ENCODE measurements at regions not wholly inside any gene's neighbourhood (a gene's known extent, or its start where the extent isn't known, plus 50 kb on each side); places are given as distances from the start of the nearest gene placed in this dataset.
"Not testable (repeated sequence)": the region's sequence is repeated elsewhere in the genome, so short reads cannot be mapped to it uniquely, and the experiment has no call there.

- no peak for DNase-seq (ENCODE audit: low read depth)
Observed at GRCh38 chr5:163352531-163352930, 84.9 kb upstream of the CCNG1 start.

GRCh38 chr5:163355811-163356210 is 81.6 kb upstream of the CCNG1 start:
- DNase-seq (ENCODE audit: low read depth) = not testable (repeated sequence)

- no peak for DNase-seq (ENCODE audit: low read depth)
Observed at GRCh38 chr5:163357636-163358035, 79.8 kb upstream of the CCNG1 start.

GRCh38 chr5:163360656-163361055 is 76.7 kb upstream of the CCNG1 start:
- no peak for DNase-seq (ENCODE audit: low read depth)

GRCh38 chr5:163361450-163361849 is 75.9 kb upstream of the CCNG1 start:
- DNase-seq (ENCODE audit: low read depth) = no peak

- no peak for DNase-seq (ENCODE audit: low read depth)
Observed at GRCh38 chr5:163362840-163363371, 74.5 kb upstream of the CCNG1 start.

GRCh38 chr5:163363389-163363788 is 74.0 kb upstream of the CCNG1 start:
- no peak for DNase-seq (ENCODE audit: low read depth)

- no peak for DNase-seq (ENCODE audit: low read depth)
Observed at GRCh38 chr5:163366757-163367156, 70.6 kb upstream of the CCNG1 start.

- no peak for DNase-seq (ENCODE audit: low read depth)
Observed at GRCh38 chr5:163369776-163370385, 67.5 kb upstream of the CCNG1 start.

GRCh38 chr5:163373436-163374084 is 63.8 kb upstream of the CCNG1 start:
- DNase-seq (ENCODE audit: low read depth) = no peak

GRCh38 chr5:163377982-163378381 is 59.4 kb upstream of the CCNG1 start:
- no peak for DNase-seq (ENCODE audit: low read depth)

GRCh38 chr5:163379298-163380155 is 57.9 kb upstream of the CCNG1 start:
- no peak for DNase-seq (ENCODE audit: low read depth)

- no peak for DNase-seq (ENCODE audit: low read depth)
Observed at GRCh38 chr5:163381832-163382231, 55.6 kb upstream of the CCNG1 start.

- DNase-seq (ENCODE audit: low read depth) = no peak
Observed at GRCh38 chr5:163383754-163384153, 53.6 kb upstream of the CCNG1 start.

- DNase-seq (ENCODE audit: low read depth) = no peak
Observed at GRCh38 chr5:163384669-163385068, 52.7 kb upstream of the CCNG1 start.

GRCh38 chr5:163385271-163385670 is 52.1 kb upstream of the CCNG1 start:
- no peak for DNase-seq (ENCODE audit: low read depth)

- DNase-seq (ENCODE audit: low read depth) = no peak
Observed at GRCh38 chr5:163385824-163386223, 51.6 kb upstream of the CCNG1 start.

- DNase-seq (ENCODE audit: low read depth) = no peak
Observed at GRCh38 chr5:163386352-163386751, 51.0 kb upstream of the CCNG1 start.

- no peak for DNase-seq (ENCODE audit: low read depth)
Observed at GRCh38 chr5:163387589-163388343, 49.6 kb upstream of the CCNG1 start.

All from activated T-cell treated with anti-CD3 and anti-CD28 coated beads for 1 hour (primary cell).